Neural progenitor cell (in vitro differentiated cells): ENCODE measurements at regions not wholly inside any gene's neighbourhood (a gene's known extent, or its start where the extent isn't known, plus 50 kb on each side); places are given as distances from the start of the nearest gene placed in this dataset.

Experiments used
- DNase-seq: peaks from one replicate; pipeline ENCODE4 v3.0.0-alpha.2; 2016; ENCODE audit warnings: low spot score
- H2AFZ ChIP-seq: fragments of 200-600 bp; sonication (generic); replicated peaks from 2 replicates; pipeline ENCODE4 v1.6.1; 2016; ENCODE audit warnings: antibody characterized with exemption
- H3F3A ChIP-seq: fragments of 200-600 bp; sonication (generic); 2 replicates; pipeline ENCODE4 v1.6.1; 2016; ENCODE audit warnings: antibody characterized with exemption, low read depth
- H3K27ac ChIP-seq: fragments of 200-600 bp; sonication (generic); 2 replicates; pipeline ENCODE4 v1.5.1; 2016; ENCODE audit warnings: mild to moderate bottlenecking
- H3K27me3 ChIP-seq: fragments of 200-600 bp; sonication (generic); 2 replicates; pipeline ENCODE4 v1.6.1; 2016; ENCODE audit warnings: mild to moderate bottlenecking, moderate library complexity
- H3K36me3 ChIP-seq: fragments of 200-600 bp; sonication (generic); 2 replicates; pipeline ENCODE4 v1.5.1; 2016
- H3K4me1 ChIP-seq: fragments of 200-600 bp; sonication (generic); 2 replicates; pipeline ENCODE4 v1.6.1; 2016; ENCODE audit warnings: mixed run types
- H3K4me2 ChIP-seq: fragments of 200-600 bp; sonication (generic); 2 replicates; pipeline ENCODE4 v1.6.1; 2016
- H3K4me3 ChIP-seq: fragments of 200-600 bp; sonication (generic); 2 replicates; pipeline ENCODE4 v1.5.1; 2016
- H3K79me2 ChIP-seq: fragments of 200-600 bp; sonication (generic); 2 replicates; pipeline ENCODE4 v1.6.1; 2016; ENCODE audit warnings: low read depth
- H3K9ac ChIP-seq: fragments of 200-600 bp; sonication (generic); 2 replicates; pipeline ENCODE4 v1.6.1; 2016
- H3K9me3 ChIP-seq: fragments of 200-600 bp; sonication (generic); 2 replicates; pipeline ENCODE4 v1.5.1; 2016; ENCODE audit warnings: low read depth
- H4K20me1 ChIP-seq: fragments of 200-600 bp; sonication (generic); 2 replicates; pipeline ENCODE4 v1.6.1; 2016; ENCODE audit warnings: low read depth
- H3K27ac Mint-ChIP-seq: 3 replicates; pipeline ENCODE4 v1.8.0; 2021; ENCODE audit warnings: mixed read lengths
- H3K27me3 Mint-ChIP-seq: 2 replicates; pipeline ENCODE4 v1.8.0; 2022; ENCODE audit warnings: low read depth, mild to moderate bottlenecking, inconsistent platforms, moderate library complexity, mixed read lengths; ENCODE audit not compliant: insufficient read depth
- H3K36me3 Mint-ChIP-seq: 3 replicates; pipeline ENCODE4 v1.8.0; 2021; ENCODE audit warnings: mixed read lengths
- H3K4me1 Mint-ChIP-seq: 3 replicates; pipeline ENCODE4 v1.8.0; 2021; ENCODE audit warnings: mixed read lengths
- H3K4me3 Mint-ChIP-seq: 3 replicates; pipeline ENCODE4 v1.8.0; 2021; ENCODE audit warnings: mild to moderate bottlenecking, moderate library complexity, mixed read lengths
- H3K9me3 Mint-ChIP-seq: 3 replicates; pipeline ENCODE4 v1.8.0; 2020; ENCODE audit warnings: mixed read lengths
- CTCF ChIP-seq: fragments of 200-600 bp; sonication (generic); IDR thresholded peaks from 2 replicates; pipeline ENCODE4 v1.5.1; 2017; ENCODE audit warnings: antibody characterized with exemption, mild to moderate bottlenecking
- EZH2 ChIP-seq: fragments of 200-600 bp; sonication (generic); IDR thresholded peaks from 2 replicates; pipeline ENCODE4 v1.6.1; 2017; ENCODE audit warnings: antibody characterized with exemption, mild to moderate bottlenecking, moderate library complexity
- EZH2phosphoT487 ChIP-seq: fragments of 200-600 bp; sonication (generic); IDR thresholded peaks from 2 replicates; pipeline ENCODE4 v1.6.1; 2017; ENCODE audit warnings: antibody characterized with exemption

- no peaks in the 10 kb centered on the region for H3K27me3 ChIP-seq
These were observed 127.0 kb upstream of the IPO5 start for GRCh38 chr13:97826421-97827012.

GRCh38 chr13:97834250-97834649, 119.2 kb upstream of the IPO5 start:
- no peak overlapping the region for H3K4me3 Mint-ChIP-seq
- H3K9me3 Mint-ChIP-seq = peaks cover 5% of the 10 kb centered on the region
- no peaks in the 10 kb centered on the region for H3K36me3 ChIP-seq
- H3F3A ChIP-seq = no peaks in the 10 kb centered on the region
- TF ChIP-seq CTCF = no peak
- no peak for TF ChIP-seq EZH2
- TF ChIP-seq EZH2phosphoT487 = no peak
- H3K4me1 Mint-ChIP-seq = no peaks in the 10 kb centered on the region
- no peak overlapping the region for H3K27ac Mint-ChIP-seq
- H3K27me3 ChIP-seq = no peaks in the 10 kb centered on the region
- H2AFZ ChIP-seq = no peak overlapping the region
- H4K20me1 ChIP-seq = no peaks in the 10 kb centered on the region
- no peaks in the 10 kb centered on the region for H3K79me2 ChIP-seq
- no peaks in the 10 kb centered on the region for H3K27me3 Mint-ChIP-seq
- no peak overlapping the region for H3K4me3 ChIP-seq
- H3K4me1 ChIP-seq = no peaks in the 10 kb centered on the region
- H3K27ac ChIP-seq = no peak overlapping the region
- no peak overlapping the region for H3K4me2 ChIP-seq
- no peak overlapping the region for H3K9ac ChIP-seq
- H3K9me3 ChIP-seq = peaks cover 11% of the 10 kb centered on the region
- no peak for DNase-seq
- H3K36me3 Mint-ChIP-seq = no peaks in the 10 kb centered on the region

More at GRCh38 chr13:97826421-97827012, 127.0 kb upstream of the IPO5 start:
- Histone ChIP-seq H3K4me2 (no peak overlapping the region), H3K9ac (no peak overlapping the region), H3K4me1 (no peaks in the 10 kb centered on the region), H2AFZ (no peak overlapping the region), H3K36me3 (no peaks in the 10 kb centered on the region), H3F3A (no peaks in the 10 kb centered on the region), H4K20me1 (no peaks in the 10 kb centered on the region), H3K27ac (no peak overlapping the region), H3K4me3 (no peak overlapping the region), H3K79me2 (no peaks in the 10 kb centered on the region), H3K9me3 (no peaks in the 10 kb centered on the region)
- no peak overlapping the region for H3K27ac Mint-ChIP-seq
- DNase-seq = no peak
- no peak for TF ChIP-seq CTCF
- TF ChIP-seq EZH2 = no peak
- TF ChIP-seq EZH2phosphoT487 = no peak
- H3K4me3 Mint-ChIP-seq = no peak overlapping the region
- H3K27me3 Mint-ChIP-seq = peaks cover 6% of the 10 kb centered on the region
- H3K4me1 Mint-ChIP-seq = no peaks in the 10 kb centered on the region
- no peaks in the 10 kb centered on the region for H3K36me3 Mint-ChIP-seq
- H3K9me3 Mint-ChIP-seq = peaks cover 4% of the 10 kb centered on the region

GRCh38 chr13:97843189-97843588, 110.3 kb upstream of the IPO5 start:
- no peak for DNase-seq

More at GRCh38 chr13:97843189-97843588, 110.3 kb upstream of the IPO5 start:
- no peak overlapping the region for H3K4me3 Mint-ChIP-seq
- no peak overlapping the region for H3K27ac Mint-ChIP-seq
- Histone ChIP-seq H3K9me3 (no peaks in the 10 kb centered on the region), H2AFZ (no peak overlapping the region), H4K20me1 (no peaks in the 10 kb centered on the region), H3K79me2 (no peaks in the 10 kb centered on the region), H3K4me1 (no peaks in the 10 kb centered on the region), H3F3A (no peaks in the 10 kb centered on the region), H3K9ac (no peak overlapping the region), H3K27ac (no peak overlapping the region), H3K4me3 (no peak overlapping the region), H3K36me3 (no peaks in the 10 kb centered on the region), H3K27me3 (no peaks in the 10 kb centered on the region), H3K4me2 (no peak overlapping the region)
- no peaks in the 10 kb centered on the region for H3K36me3 Mint-ChIP-seq
- H3K27me3 Mint-ChIP-seq = peaks cover 2% of the 10 kb centered on the region
- H3K4me1 Mint-ChIP-seq = no peaks in the 10 kb centered on the region
- TF ChIP-seq EZH2 (no peak), EZH2phosphoT487 (no peak), CTCF (no peak)
- H3K9me3 Mint-ChIP-seq = no peaks in the 10 kb centered on the region
